ENCODE measurements at regions not wholly inside any gene's neighbourhood (a gene's known extent, or its start where the extent isn't known, plus 50 kb on each side); places are given as distances from the start of the nearest gene placed in this dataset.

- TF ChIP-seq CTCF (IDR thresholded peaks at IDR 0.05) (no peak), POLR2A (IDR thresholded peaks at IDR 0.05) (no peak)
Observed at GRCh38 chr3:182637350-182638110, 155.8 kb upstream of the ATP11B start.

Data from uterus (tissue), 2 donors.